Endothelial cell of hepatic sinusoid (primary cell): ENCODE measurements at regions not wholly inside any gene's neighbourhood (a gene's known extent, or its start where the extent isn't known, plus 50 kb on each side); places are given as distances from the start of the nearest gene placed in this dataset.

ENCODE experiments used
- in situ Hi-C: cut with HindIII; loops from 2 replicates; pipeline ENCODE4 v1.10.0; 2017; ENCODE audit warnings: low sequenced_read_pairs

DNA sequence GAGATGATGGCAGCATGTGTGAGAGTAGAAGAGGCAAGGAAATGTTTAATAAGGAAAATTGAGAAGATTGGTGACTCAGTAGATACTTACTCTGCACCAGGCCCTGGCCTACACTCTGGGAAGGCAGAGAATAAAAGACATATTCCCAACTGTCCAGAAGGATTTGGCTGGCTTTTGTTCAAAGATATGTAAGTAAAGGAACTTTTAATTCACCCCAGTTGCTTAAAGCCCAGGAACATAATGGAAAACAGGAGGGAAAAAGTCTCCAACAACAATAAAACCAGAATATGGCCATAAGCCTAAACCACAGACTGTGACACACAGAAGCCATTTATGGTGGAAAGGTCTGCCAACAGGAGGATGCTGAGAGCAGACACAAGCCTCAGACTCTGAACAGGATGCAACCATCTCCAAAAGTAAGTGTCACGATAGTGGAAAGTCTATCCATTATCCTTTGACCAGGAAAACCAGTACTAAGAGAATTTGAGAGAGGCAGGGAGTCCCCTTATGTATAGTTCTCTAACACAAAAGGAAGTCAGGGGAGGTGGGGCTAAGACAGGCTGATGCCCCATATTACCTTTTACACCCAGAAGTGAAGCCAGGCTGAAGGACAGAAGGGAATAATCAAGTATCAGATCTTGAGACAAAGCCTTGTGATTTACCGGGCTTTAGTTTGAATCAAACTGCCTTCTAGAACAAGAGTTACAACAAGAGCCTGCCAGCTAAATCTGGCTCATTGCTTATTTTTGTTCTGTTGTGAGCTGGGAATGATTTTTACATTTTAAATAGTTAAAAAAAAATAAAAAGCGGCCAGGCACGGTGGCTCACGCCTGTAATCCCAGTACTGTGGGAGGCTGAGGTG lies 169.5 kb upstream of the STARD13 start:
- in situ Hi-C loops, result loop anchor here (5.0 kb wide), 1 partner anchor 32 kb away; no protein-coding TSS in a partner anchor

- in situ Hi-C loops, result no loop called here
These were observed 174.1 kb upstream of the STARD13 start for GRCh38 chr13:33459702-33460101.

DNA sequence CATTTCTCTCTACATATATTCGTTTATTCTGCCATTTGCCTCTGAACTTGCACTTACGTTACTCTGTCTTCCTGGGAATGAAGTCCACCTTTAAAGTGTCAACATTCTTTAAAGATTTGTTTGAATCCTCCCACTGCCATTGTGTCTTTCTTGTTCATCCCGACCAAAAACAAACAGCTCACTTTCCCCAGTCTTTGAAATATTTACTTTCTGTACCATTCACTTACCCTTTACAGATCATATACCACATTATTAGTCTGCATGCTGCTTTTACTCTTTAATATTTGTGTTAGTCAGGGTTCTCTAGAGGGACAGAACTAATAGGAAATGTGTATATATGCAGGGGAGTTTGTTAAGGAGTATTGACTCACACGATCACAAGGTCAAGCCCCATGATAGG lies 176.6 kb upstream of the STARD13 start:
- in situ Hi-C loops, result no loop called here

- in situ Hi-C loops, result no loop called here
These were observed 178.8 kb upstream of the STARD13 start for GRCh38 chr13:33464345-33464744.

- in situ Hi-C loops, result no loop called here
These were observed 180.7 kb upstream of the STARD13 start for GRCh38 chr13:33466262-33466661.

GRCh38 chr13:33467556-33467955 lies 182.0 kb upstream of the STARD13 start:
- in situ Hi-C loops, result no loop called here

DNA sequence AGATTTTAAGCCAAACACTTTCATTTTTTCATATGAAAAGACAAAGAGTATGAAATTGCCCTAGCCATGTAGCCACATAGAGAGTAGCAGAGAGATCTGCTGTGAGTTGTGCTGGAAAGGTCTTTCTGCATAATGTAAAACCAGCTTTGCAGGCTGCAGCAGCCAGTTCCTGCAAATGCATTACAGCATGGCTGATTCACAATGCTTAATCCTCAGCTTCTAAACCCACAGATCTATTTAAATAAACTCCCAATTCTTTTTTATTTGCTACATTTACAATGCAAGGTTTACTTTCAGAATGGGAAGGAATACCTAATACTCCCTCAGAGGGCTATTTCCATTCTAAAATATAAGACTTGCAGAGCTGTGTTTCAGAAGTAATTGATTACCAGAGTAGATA lies 185.6 kb upstream of the STARD13 start:
- in situ Hi-C loops, result no loop called here

DNA sequence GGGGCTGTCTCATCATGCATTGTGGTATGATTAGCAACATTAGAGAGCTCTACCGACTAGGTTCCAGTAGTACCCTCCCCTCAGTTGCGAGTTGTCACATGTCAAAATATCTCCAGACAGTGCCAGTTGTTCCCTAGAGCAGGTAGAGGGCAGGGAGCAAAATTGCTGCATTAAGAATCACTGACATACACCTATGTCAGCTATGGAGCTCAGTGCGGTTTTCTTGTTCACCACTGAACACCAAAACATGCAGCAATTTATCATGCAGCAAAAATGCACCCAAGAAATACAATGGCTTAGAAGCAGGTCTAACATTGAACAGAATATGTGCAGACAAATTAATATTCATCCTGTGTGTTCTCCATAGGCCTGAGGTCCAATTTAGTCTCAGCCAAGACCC lies 186.9 kb upstream of the STARD13 start:
- in situ Hi-C loops, result no loop called here

- in situ Hi-C loops, result no loop called here
These were observed 193.6 kb upstream of the STARD13 start for GRCh38 chr13:33479105-33479504.

DNA sequence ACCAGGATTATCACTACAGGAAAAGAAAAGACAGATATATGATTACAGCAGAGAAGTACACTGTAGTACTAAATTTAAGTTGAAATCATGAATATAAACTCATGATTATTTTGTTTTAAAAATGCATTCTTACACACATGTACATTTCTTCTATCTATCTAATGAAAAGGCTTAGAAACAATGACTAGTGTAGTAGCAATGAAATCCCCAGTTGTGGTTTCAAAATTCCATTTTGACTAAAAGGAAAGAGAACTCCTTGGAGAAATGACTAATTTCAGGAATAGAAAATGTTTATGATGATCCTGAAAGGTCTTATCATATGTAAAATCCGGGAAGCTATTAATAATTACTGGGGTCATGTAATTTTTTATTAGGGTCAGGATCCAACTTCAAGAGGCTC lies 195.0 kb upstream of the STARD13 start:
- in situ Hi-C loops, result loop anchor here (10.0 kb wide), 1 partner anchor 116 kb away; no protein-coding TSS in a partner anchor

GRCh38 chr13:33483471-33483870 lies 197.9 kb upstream of the STARD13 start:
- in situ Hi-C loops, result loop anchor here (10.0 kb wide), 1 partner anchor 119 kb away; no protein-coding TSS in a partner anchor

DNA sequence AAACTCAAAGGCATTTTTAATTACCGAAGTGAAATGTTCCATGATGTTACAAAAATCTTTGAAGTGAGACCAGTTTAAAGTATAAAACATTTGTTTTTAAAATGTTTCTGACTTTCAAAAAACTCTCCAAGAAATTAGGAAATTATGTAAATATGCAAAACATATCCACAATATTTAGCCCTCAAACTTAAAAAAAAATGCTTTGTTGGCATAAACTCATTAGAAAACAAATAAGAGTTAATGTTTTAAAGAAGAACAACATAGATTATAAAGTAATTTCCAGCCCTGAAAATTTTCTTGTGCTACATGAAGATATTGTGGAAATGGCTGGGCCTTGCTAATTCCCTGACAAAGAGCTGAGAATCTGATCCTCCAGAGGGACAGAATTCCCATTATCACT lies 199.7 kb upstream of the STARD13 start:
- in situ Hi-C loops, result loop anchor here (5.0 to 10.0 kb wide), 2 partner anchors 33 to 120 kb away; no protein-coding TSS in a partner anchor

DNA sequence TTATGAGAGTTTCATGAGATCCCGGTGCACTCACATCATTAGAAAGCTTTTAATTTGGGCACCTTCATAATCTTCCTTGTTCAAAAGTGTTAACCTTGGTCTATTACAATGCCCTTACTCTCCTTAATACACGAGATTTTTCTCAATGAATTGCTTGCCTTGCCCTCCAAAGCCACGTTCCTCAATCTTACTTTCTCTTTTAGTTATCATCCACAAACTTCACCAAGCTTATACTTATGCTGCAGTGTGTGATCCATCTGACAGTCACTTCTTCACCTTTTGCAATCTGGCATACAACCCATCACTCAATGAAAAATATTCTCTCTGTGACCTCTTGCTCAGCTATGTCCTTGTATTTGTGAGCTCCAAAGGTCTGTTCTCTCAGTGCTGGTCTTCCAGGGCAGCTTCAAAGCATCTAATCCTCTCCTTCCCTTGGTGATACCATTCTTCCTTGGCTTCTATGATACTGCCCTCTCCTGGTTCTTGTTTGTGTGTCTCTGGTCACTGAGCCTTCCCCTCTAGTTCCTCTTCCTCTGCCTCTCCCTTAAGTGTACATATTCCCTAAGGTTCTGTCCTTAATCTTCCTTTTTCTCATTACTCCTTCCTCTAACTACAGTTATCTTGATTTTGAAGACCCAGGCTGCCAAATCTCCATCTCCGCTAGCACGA lies 202.2 kb upstream of the STARD13 start:
- in situ Hi-C loops, result loop anchor here (5.0 to 10.0 kb wide), 2 partner anchors 35 to 123 kb away; no protein-coding TSS in a partner anchor

DNA sequence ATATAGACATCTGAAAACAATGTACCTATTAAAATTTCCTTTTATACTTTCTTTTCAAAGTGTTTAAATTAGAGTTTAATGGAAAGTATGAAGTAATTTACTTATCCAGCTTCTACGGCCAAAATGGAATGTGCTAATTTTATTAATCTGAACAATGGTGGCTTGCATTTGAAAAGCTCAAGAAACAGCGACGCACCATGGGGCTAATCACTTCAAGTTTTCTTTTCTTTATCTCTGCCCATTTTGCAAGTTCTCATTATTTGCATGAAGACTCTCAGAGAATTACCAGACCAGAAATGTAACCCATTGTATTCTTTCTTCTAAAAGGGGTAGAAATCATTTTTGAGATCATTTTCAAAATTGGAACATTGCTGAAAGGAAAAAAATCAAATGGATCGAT lies 204.0 kb upstream of the STARD13 start:
- in situ Hi-C loops, result loop anchor here (5.0 to 10.0 kb wide), 2 partner anchors 37 to 125 kb away; no protein-coding TSS in a partner anchor

- in situ Hi-C loops, result no loop called here
These were observed 205.1 kb upstream of the STARD13 start for GRCh38 chr13:33490461-33491327.

- in situ Hi-C loops, result no loop called here
These were observed 208.3 kb upstream of the STARD13 start for GRCh38 chr13:33493672-33494365.

DNA sequence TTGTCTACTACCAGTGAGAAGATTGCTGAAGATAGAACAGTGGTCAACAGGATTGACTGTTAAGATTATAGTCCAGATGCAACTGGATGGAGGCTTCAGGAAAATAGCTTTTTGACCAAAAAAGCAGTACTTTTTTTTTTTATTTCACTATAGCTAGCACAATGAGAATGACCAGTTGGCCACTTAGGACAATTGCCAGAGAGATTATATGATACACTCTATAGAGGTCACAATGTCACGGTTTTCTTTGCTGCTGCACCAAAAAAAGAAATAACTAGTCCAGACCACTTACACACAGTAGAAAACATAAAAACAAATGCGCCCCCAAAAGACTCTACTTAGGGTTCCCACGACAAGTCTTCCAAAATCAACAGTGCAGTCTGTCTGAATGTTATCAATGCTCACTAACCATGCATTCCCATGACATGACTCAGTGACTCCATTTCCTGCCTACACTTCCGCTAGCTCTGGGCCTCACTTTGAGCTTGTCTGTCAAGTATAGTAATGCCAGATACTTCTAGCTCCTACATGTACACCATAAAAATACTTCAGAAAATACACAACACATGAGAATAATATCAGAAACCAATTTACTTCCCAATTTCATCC lies 209.1 kb upstream of the STARD13 start:
- in situ Hi-C loops, result no loop called here

- in situ Hi-C loops, result no loop called here
These were observed 210.8 kb upstream of the STARD13 start for GRCh38 chr13:33496336-33496735.

DNA sequence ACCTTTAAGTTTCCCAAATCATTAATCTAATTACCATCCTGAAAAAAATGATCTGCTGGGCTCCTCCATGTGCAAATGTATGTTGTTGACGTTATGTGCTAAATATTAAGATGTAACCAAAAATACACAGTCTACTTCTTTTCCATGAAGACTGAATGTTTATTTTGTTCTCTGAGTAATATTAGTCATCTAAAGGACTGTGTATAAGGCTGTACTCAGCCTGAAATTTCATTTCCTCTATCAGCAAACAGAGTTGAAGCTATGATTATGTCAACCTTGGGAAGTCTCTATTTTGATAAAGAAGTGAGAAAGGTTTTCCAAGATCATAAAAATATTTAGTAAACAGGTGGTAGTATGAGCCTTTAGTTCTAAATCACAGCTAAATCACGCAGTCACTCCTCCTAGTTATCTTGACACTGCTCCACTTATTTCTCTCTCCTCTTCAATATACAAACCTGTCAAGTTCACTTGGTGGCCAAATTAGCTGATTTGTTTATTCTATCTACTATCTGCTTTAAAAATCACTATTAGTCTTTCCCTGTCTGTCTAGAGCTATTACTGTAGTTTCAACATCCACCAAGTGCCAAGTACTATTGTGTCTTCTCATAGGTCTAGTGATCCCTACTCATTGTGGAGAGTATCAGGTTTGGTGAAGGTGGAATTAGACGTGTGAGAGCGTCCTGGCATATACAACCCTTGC lies 211.7 kb upstream of the STARD13 start:
- in situ Hi-C loops, result no loop called here
